HepG2 (cell line): ENCODE measurements at regions not wholly inside any gene's neighbourhood (a gene's known extent, or its start where the extent isn't known, plus 50 kb on each side); places are given as distances from the start of the nearest gene placed in this dataset.

Experiments
- ATAC-seq: fragments of 200-7000 bp; cut with Tn5 transposase; 3 replicates; pipeline ENCODE4 v1.9.1; 2020; ENCODE audit warnings: mild to moderate bottlenecking, moderate library complexity
- BruUV-seq: library from RNA; stranded (reverse); fragments of 400-500 nt; replicated peaks from 2 replicates; lab custom pipeline; 2021; lab: Mats Ljungman, UMichigan
- CTCF ChIA-PET: fragments of 300-600 bp; formaldehyde crosslinking; extraction: SDS; loops from one replicate; lab custom pipeline; 2021; ENCODE audit warnings: low total read pairs, inconsistent platforms, low intra/inter-chr PET ratio; lab: Yijun Ruan, JAX
- POLR2A ChIA-PET: fragments of 350-600 bp; sonication (Branson Sonifier 250); formaldehyde crosslinking; loops from one replicate; lab custom pipeline; 2020; ENCODE audit warnings: antibody characterized with exemption, inconsistent platforms; lab: Yijun Ruan, JAX
- DNase-seq: peaks from one replicate; pipeline ENCODE4 v3.0.0-alpha.2; 2015; ENCODE audit warnings: low spot score
- FAIRE-seq: peaks from 3 replicates; lab custom pipeline; 2011; peaks lifted over from hg19 to GRCh38; lab: Jason Lieb, UNC
- H2AFZ ChIP-seq: one replicate; pipeline ENCODE4 v1.6.1; 2011; ENCODE audit warnings: low read length, inconsistent platforms
- H3K27ac ChIP-seq: fragments of 300-600 bp; 3 replicates; pipeline ENCODE4 v1.8.0; 2011; ENCODE audit warnings: mixed run types, mild to moderate bottlenecking, mixed read lengths, low read length, inconsistent platforms; ENCODE audit not compliant: insufficient read depth; ENCODE audit errors: extremely low read length
- H3K27me3 ChIP-seq, 2 experiments: fragments of 200-600 bp in 1 of 2; 2 replicates in 1 of 2; 3 replicates in 1 of 2; pipeline versions ENCODE4 v1.6.0 to v1.8.0; 2011; ENCODE audit warnings: low read length in 2 of 2, mild to moderate bottlenecking in 2 of 2, moderate library complexity in 2 of 2, inconsistent platforms in 1 of 2; ENCODE audit not compliant: insufficient read depth in 2 of 2, control insufficient read depth in 1 of 2
- H3K36me3 ChIP-seq, 2 experiments: fragments of 200-600 bp in 1 of 2; replicated peaks in 1 of 2; 2 replicates in 1 of 2; 3 replicates in 1 of 2; pipeline versions ENCODE4 v1.5.1 to v1.8.0; 2011; ENCODE audit warnings: low read length in 2 of 2, inconsistent platforms in 1 of 2; ENCODE audit not compliant: insufficient read depth in 2 of 2, control insufficient read depth in 1 of 2
- H3K4me1 ChIP-seq: 2 replicates; pipeline ENCODE4 v1.5.1; 2012; ENCODE audit warnings: low read length, inconsistent platforms; ENCODE audit not compliant: insufficient read depth
- H3K4me2 ChIP-seq: 2 replicates; pipeline ENCODE4 v1.6.0; 2011; ENCODE audit warnings: low read depth, low read length, inconsistent platforms
- H3K4me3 ChIP-seq, 3 experiments: fragments of 200-600 bp in 1 of 3; sonication (generic), shearing (Covaris generic) in 1 of 3; replicated peaks in 1 of 3; 2 replicates each; pipeline ENCODE4 v1.5.1; 2011 to 2016; ENCODE audit warnings: low read length in 3 of 3, inconsistent platforms in 2 of 3, low read depth in 2 of 3, mild to moderate bottlenecking in 2 of 3, control low read depth in 1 of 3, mixed read lengths in 1 of 3; ENCODE audit not compliant: insufficient read depth in 1 of 3
- H3K79me2 ChIP-seq: one replicate; pipeline ENCODE4 v1.6.1; 2011; ENCODE audit warnings: low read length, inconsistent platforms; ENCODE audit not compliant: insufficient read depth
- H3K9ac ChIP-seq: 2 replicates; pipeline ENCODE4 v1.6.0; 2011; ENCODE audit warnings: mild to moderate bottlenecking, low read depth, low read length, inconsistent platforms; ENCODE audit not compliant: insufficient read depth
- H3K9me3 ChIP-seq: 2 replicates; pipeline ENCODE4 v1.5.1; 2012; ENCODE audit warnings: mild to moderate bottlenecking, low read length
- H4K20me1 ChIP-seq: 2 replicates; pipeline ENCODE4 v1.6.0; 2011; ENCODE audit warnings: inconsistent platforms, mild to moderate bottlenecking, low read length, moderate library complexity; ENCODE audit not compliant: insufficient read depth
- ATF2 ChIP-seq: sonication (generic); formaldehyde crosslinking; IDR thresholded peaks from 2 replicates; pipeline ENCODE4 v1.4.0; 2020; ENCODE audit warnings: missing genetic modification reagents
- CHD2 ChIP-seq: IDR thresholded peaks from 2 replicates; pipeline ENCODE4 v1.6.1; 2011; ENCODE audit warnings: low read depth, low read length, improper control_type of control experiment
- MATR3 ChIP-seq: sonication (generic); formaldehyde crosslinking; IDR thresholded peaks from 2 replicates; pipeline ENCODE4 v1.4.0; 2020; ENCODE audit warnings: missing genetic modification reagents
- SPEN ChIP-seq: sonication (generic); formaldehyde crosslinking; IDR thresholded peaks from 2 replicates; pipeline ENCODE4 v1.5.1; 2020; ENCODE audit warnings: low read depth, mild to moderate bottlenecking, missing genetic modification reagents
- THAP11 ChIP-seq: IDR thresholded peaks from 2 replicates; pipeline ENCODE4 v1.6.1; 2016; ENCODE audit warnings: missing biosample characterization, missing genetic modification reagents
- THYN1 ChIP-seq: sonication (generic); formaldehyde crosslinking; IDR thresholded peaks from 2 replicates; pipeline ENCODE4 v1.8.1; 2023; ENCODE audit warnings: low read depth, mild to moderate bottlenecking, moderate library complexity, missing genetic modification reagents, borderline replicate concordance
- XRCC5 ChIP-seq: fragments of 200-400 bp; formaldehyde crosslinking; optimal IDR thresholded peaks from 2 replicates; pipeline ENCODE3; 2017; ENCODE audit warnings: mild to moderate bottlenecking, low read length
- ZNF720 ChIP-seq: sonication (generic); formaldehyde crosslinking; IDR thresholded peaks from 2 replicates; pipeline ENCODE4 v1.4.0; 2020; ENCODE audit warnings: missing genetic modification reagents
- WGBS: methylation state at CpG from one replicate; pipeline ENCODE4 v1.1.6; 2017; ENCODE audit warnings: low lambda C conversion rate; 5-methylcytosine and 5-hydroxymethylcytosine counted together
- in situ Hi-C: cut with HindIII; loops from 2 replicates; pipeline ENCODE4 v1.10.0; 2017; ENCODE audit warnings: low pct_unique_long_range_greater_than_20kb; ENCODE audit not compliant: extremely low pct_ligation_motif_present
- intact Hi-C: fragments of 100-400 bp; cut with micrococcal nuclease; formaldehyde crosslinking; loops from one replicate; pipeline ENCODE4 v1.10.0; 2022; ENCODE audit not compliant: unreplicated experiment

DNA sequence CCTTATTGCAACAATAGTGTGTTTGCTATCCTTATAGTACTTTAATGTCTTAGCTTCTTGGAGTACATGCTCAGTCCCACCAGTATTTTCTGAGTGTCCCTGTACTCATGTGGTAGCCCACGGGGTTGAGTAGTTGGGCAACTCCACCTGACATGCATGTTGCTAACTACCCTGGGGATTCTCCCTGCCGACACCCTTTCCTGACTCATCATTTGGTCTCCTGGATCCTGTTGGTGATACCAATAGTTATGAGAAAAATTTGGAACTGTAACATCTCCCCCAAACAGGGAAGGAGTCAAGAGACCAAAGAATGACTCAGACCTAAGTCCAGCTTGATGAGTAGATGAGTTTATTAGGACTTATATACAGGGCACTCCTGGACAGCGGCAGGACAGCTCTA lies 101.6 kb downstream of the BRMS1L start (continued):
- no peak for TF ChIP-seq SPEN (CRISPR knock-in tag)
- TF ChIP-seq THYN1 (CRISPR knock-in tag): no peak
- TF ChIP-seq ZNF720: no peak
- no peak for TF ChIP-seq XRCC5
- TF ChIP-seq ATF2 (CRISPR knock-in tag): no peak
- no peak for TF ChIP-seq MATR3 (CRISPR knock-in tag)

DNA sequence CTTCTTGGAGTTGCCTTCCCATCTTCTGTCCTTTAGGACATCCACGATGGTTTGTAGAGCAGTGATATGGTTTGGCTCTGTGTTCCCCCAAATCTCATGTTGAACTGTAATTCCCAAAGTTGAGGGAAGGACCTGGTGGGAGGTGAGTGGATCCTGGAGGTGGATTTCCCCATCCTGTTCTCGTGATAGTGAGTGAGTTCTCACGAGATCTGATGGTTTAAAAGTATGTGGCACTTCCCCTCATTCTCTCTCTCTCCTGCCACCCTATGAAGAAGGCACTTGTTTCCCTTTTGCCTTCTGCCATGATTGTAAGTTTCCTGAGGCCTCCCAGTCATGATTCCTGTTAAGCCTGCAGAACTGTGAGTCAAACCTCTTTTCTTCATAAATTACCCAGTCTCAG lies 99.2 kb downstream of the BRMS1L start:
- BruUV-seq: no TSS peak
- CTCF ChIA-PET: no interaction called here
- FAIRE-seq (no peak), ATAC-seq (no peak), DNase-seq (no peak)
- H3K4me2 ChIP-seq: no peak overlapping the region
- no peak overlapping the region for H2AFZ ChIP-seq
- no peak overlapping the region for H3K4me3 ChIP-seq
- H3K4me1 ChIP-seq: no peaks in the 10 kb centered on the region
- no peak overlapping the region for H3K27ac ChIP-seq
- 1% methylated on average over 3 of the region's 3 CpGs for WGBS
- no peaks in the 10 kb centered on the region for H3K9me3 ChIP-seq
- TF ChIP-seq THAP11 (CRISPR knock-in tag) (no peak), CHD2 (peak; percentile 60)
- H3K79me2 ChIP-seq: no peaks in the 10 kb centered on the region
- in situ Hi-C loops (no loop called here), intact Hi-C loops (no loop called here)
- no peaks in the 10 kb centered on the region for H3K36me3 ChIP-seq
- H3K9ac ChIP-seq: no peak overlapping the region
- POLR2A ChIA-PET: no interaction called here
- no peaks in the 10 kb centered on the region for H4K20me1 ChIP-seq
- H3K27me3 ChIP-seq: no peaks in the 10 kb centered on the region
